SK-N-DZ (cell line): ENCODE measurements at regions not wholly inside any gene's neighbourhood (a gene's known extent, or its start where the extent isn't known, plus 50 kb on each side); places are given as distances from the start of the nearest gene placed in this dataset.
"Not testable (repeated sequence)": the region's sequence is repeated elsewhere in the genome, so short reads cannot be mapped to it uniquely, and the experiment has no call there.

Experiments
- DNase-seq: peaks from one replicate; pipeline ENCODE4 v3.0.0-alpha.2; 2015; ENCODE audit warnings: low spot score

- peak; percentile 6 for DNase-seq
These were observed 118.7 kb downstream of the BRMS1L start for GRCh38 chr14:35944847-35945246.

- no peak for DNase-seq
These were observed 114.2 kb downstream of the BRMS1L start for GRCh38 chr14:35940291-35940690.

DNA sequence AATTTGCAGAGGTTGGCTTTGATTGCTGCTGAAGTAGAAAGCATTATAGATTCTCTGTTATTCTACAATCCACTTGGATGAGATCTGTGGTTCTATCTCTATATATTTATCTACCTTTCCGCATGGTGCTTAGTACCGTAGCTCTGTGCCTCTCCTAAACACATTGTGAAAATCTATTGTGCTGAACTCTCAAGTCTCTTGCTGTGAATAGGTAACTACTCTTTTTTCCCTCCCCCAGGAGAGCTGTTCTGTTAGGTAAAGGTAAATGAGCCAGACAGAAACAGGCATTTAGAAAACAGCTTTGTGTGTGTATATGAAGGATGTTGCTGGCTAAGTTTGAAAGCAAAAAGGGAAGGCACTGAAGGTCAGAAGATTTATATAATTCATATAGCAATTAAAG is 112.6 kb downstream of the BRMS1L start:
- DNase-seq, result no peak

DNA sequence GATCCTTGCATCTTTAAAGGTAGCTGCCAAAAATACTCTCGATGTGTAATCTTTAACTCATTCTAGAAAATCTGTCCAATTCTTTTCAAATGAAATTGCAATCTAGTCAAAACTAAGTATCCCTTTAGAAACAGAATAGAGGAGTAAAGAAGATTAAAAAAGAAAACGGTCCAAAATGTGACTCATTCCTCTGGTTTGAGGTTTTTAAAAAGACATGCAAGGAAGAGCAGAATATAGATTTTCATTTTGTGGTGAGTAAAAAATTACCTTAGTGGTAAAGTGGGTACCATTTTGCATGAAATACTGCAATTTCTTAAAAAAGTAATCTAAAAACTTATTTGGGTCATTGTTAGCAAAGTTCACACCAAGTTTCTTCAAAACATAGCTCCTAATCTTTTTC is 108.4 kb downstream of the BRMS1L start:
- DNase-seq, result no peak

- DNase-seq, result peak; percentile 6
These were observed 106.6 kb downstream of the BRMS1L start for GRCh38 chr14:35932659-35933159.

DNA sequence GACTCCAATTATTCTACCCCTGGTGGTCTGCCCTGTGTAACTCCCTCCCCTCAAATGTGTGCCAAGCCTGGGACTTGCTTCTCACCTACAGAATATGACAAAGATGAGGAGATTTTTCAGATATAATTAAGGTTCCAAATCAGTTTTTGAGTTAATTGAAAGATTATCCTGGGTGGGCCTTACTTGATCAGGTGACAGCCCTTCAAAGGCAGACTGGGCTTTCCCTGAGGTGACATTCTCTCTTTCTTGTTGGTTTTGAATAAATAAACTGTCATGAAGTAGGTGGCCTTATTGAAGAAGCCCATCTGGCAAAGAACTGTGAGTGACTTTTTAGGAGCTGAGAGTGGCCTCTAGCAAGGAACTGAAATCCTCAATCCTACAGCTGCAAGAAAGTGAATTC is 106.0 kb downstream of the BRMS1L start:
- no peak for DNase-seq

GRCh38 chr14:35931346-35931745 is 105.2 kb downstream of the BRMS1L start:
- DNase-seq, result no peak

GRCh38 chr14:35929186-35929585 is 103.0 kb downstream of the BRMS1L start:
- DNase-seq, result no peak

GRCh38 chr14:35927727-35928126 is 101.6 kb downstream of the BRMS1L start:
- no peak for DNase-seq

- no peak for DNase-seq
These were observed 99.2 kb downstream of the BRMS1L start for GRCh38 chr14:35925319-35925718.

- not testable (repeated sequence) for DNase-seq
These were observed 96.5 kb downstream of the BRMS1L start for GRCh38 chr14:35922590-35922989.

DNA sequence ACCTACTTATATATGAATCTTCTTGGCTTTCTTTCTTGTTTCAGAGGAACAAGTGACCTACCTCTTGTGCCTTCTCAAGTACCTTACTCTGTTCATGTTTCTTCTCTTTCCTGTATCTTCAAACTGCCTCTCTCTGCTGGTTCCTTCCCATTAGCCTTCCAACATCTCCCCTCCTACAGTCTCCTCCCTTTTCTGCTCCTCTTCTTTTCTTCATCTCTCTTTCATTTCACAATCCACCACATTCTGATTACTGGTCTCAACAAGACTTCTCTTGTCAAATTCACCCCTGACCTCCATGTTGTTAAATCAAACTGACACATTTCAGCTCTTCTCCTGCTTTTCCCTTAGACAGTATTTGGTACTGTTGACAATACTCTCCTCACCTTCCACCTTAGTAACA is 95.6 kb downstream of the BRMS1L start:
- DNase-seq, result no peak
